ENCODE measurements at regions not wholly inside any gene's neighbourhood (a gene's known extent, or its start where the extent isn't known, plus 50 kb on each side); places are given as distances from the start of the nearest gene placed in this dataset.
"Not testable (repeated sequence)": the region's sequence is repeated elsewhere in the genome, so short reads cannot be mapped to it uniquely, and the experiment has no call there.

- H3K4me1 ChIP-seq (ENCODE audit: insufficient read depth, low read length), result no peaks in the 10 kb centered on the region
- no peaks in the 10 kb centered on the region for H3K9me3 ChIP-seq (ENCODE audit: insufficient read depth, low read depth, low read length)
- no peaks in the 10 kb centered on the region for H3K27me3 ChIP-seq (ENCODE audit: insufficient read depth, low read length)
- H3K36me3 ChIP-seq (ENCODE audit: insufficient read depth, low read depth, low read length), result no peaks in the 10 kb centered on the region
- no peak overlapping the region for H3K4me3 ChIP-seq (ENCODE audit: low read length)
- H3K9ac ChIP-seq (ENCODE audit: low read depth, low read length), result no peak overlapping the region
- no peak overlapping the region for H3K27ac ChIP-seq (ENCODE audit: low read length)
Measured at GRCh38 chr11:112339566-112339965, 78.9 kb upstream of the PLET1 start.

GRCh38 chr11:112343368-112344039, 82.8 kb upstream of the PLET1 start:
- Histone ChIP-seq H3K4me3 (ENCODE audit: low read length) (no peak overlapping the region), H3K9ac (ENCODE audit: low read depth, low read length) (no peak overlapping the region), H3K27ac (ENCODE audit: low read length) (no peak overlapping the region), H3K4me1 (ENCODE audit: insufficient read depth, low read length) (no peaks in the 10 kb centered on the region), H3K9me3 (ENCODE audit: insufficient read depth, low read depth, low read length) (no peaks in the 10 kb centered on the region), H3K27me3 (ENCODE audit: insufficient read depth, low read length) (no peaks in the 10 kb centered on the region), H3K36me3 (ENCODE audit: insufficient read depth, low read depth, low read length) (no peaks in the 10 kb centered on the region)

GRCh38 chr11:112344040-112344413, 83.4 kb upstream of the PLET1 start:
- Histone ChIP-seq H3K4me3 (ENCODE audit: low read length) (no peak overlapping the region), H3K27me3 (ENCODE audit: insufficient read depth, low read length) (no peaks in the 10 kb centered on the region), H3K36me3 (ENCODE audit: insufficient read depth, low read depth, low read length) (no peaks in the 10 kb centered on the region), H3K9ac (ENCODE audit: low read depth, low read length) (no peak overlapping the region), H3K4me1 (ENCODE audit: insufficient read depth, low read length) (no peaks in the 10 kb centered on the region), H3K9me3 (ENCODE audit: insufficient read depth, low read depth, low read length) (no peaks in the 10 kb centered on the region), H3K27ac (ENCODE audit: low read length) (no peak overlapping the region)

GRCh38 chr11:112345166-112345565, 84.5 kb upstream of the PLET1 start:
- no peaks in the 10 kb centered on the region for H3K9me3 ChIP-seq (ENCODE audit: insufficient read depth, low read depth, low read length)
- no peak overlapping the region for H3K4me3 ChIP-seq (ENCODE audit: low read length)
- H3K4me1 ChIP-seq (ENCODE audit: insufficient read depth, low read length), result no peaks in the 10 kb centered on the region
- no peak overlapping the region for H3K27ac ChIP-seq (ENCODE audit: low read length)
- H3K27me3 ChIP-seq (ENCODE audit: insufficient read depth, low read length), result no peaks in the 10 kb centered on the region
- H3K36me3 ChIP-seq (ENCODE audit: insufficient read depth, low read depth, low read length), result no peaks in the 10 kb centered on the region
- H3K9ac ChIP-seq (ENCODE audit: low read depth, low read length), result no peak overlapping the region

- H3K4me3 ChIP-seq (ENCODE audit: low read length), result no peak overlapping the region
- no peaks in the 10 kb centered on the region for H3K27me3 ChIP-seq (ENCODE audit: insufficient read depth, low read length)
- H3K27ac ChIP-seq (ENCODE audit: low read length), result no peak overlapping the region
- no peaks in the 10 kb centered on the region for H3K36me3 ChIP-seq (ENCODE audit: insufficient read depth, low read depth, low read length)
- no peaks in the 10 kb centered on the region for H3K4me1 ChIP-seq (ENCODE audit: insufficient read depth, low read length)
- no peaks in the 10 kb centered on the region for H3K9me3 ChIP-seq (ENCODE audit: insufficient read depth, low read depth, low read length)
- no peak overlapping the region for H3K9ac ChIP-seq (ENCODE audit: low read depth, low read length)
Measured at GRCh38 chr11:112345706-112346105, 85.0 kb upstream of the PLET1 start.

- no peak overlapping the region for H3K4me3 ChIP-seq (ENCODE audit: low read length)
- no peaks in the 10 kb centered on the region for H3K36me3 ChIP-seq (ENCODE audit: insufficient read depth, low read depth, low read length)
- no peaks in the 10 kb centered on the region for H3K27me3 ChIP-seq (ENCODE audit: insufficient read depth, low read length)
- no peak overlapping the region for H3K9ac ChIP-seq (ENCODE audit: low read depth, low read length)
- no peaks in the 10 kb centered on the region for H3K4me1 ChIP-seq (ENCODE audit: insufficient read depth, low read length)
- H3K9me3 ChIP-seq (ENCODE audit: insufficient read depth, low read depth, low read length), result no peaks in the 10 kb centered on the region
- H3K27ac ChIP-seq (ENCODE audit: low read length), result no peak overlapping the region
Measured at GRCh38 chr11:112346586-112346985, 85.9 kb upstream of the PLET1 start.

- H3K4me3 ChIP-seq (ENCODE audit: low read length), result no peak overlapping the region
- no peaks in the 10 kb centered on the region for H3K36me3 ChIP-seq (ENCODE audit: insufficient read depth, low read depth, low read length)
- H3K9ac ChIP-seq (ENCODE audit: low read depth, low read length), result no peak overlapping the region
- H3K27me3 ChIP-seq (ENCODE audit: insufficient read depth, low read length), result no peaks in the 10 kb centered on the region
- H3K27ac ChIP-seq (ENCODE audit: low read length), result no peak overlapping the region
- H3K4me1 ChIP-seq (ENCODE audit: insufficient read depth, low read length), result no peaks in the 10 kb centered on the region; the same call in 1 of the 2 replicates
- no peaks in the 10 kb centered on the region for H3K9me3 ChIP-seq (ENCODE audit: insufficient read depth, low read depth, low read length)
Measured at GRCh38 chr11:112348480-112349029, 87.9 kb upstream of the PLET1 start.

GRCh38 chr11:112351423-112351822, 90.8 kb upstream of the PLET1 start:
- H3K27ac ChIP-seq (ENCODE audit: low read length); H3K36me3 ChIP-seq (ENCODE audit: insufficient read depth, low read depth, low read length); H3K9me3 ChIP-seq (ENCODE audit: insufficient read depth, low read depth, low read length); H3K4me1 ChIP-seq (ENCODE audit: insufficient read depth, low read length); H3K4me3 ChIP-seq (ENCODE audit: low read length); H3K27me3 ChIP-seq (ENCODE audit: insufficient read depth, low read length); H3K9ac ChIP-seq (ENCODE audit: low read depth, low read length): not testable (repeated sequence)

- Histone ChIP-seq H3K36me3 (ENCODE audit: insufficient read depth, low read depth, low read length) (no peaks in the 10 kb centered on the region), H3K9ac (ENCODE audit: low read depth, low read length) (no peak overlapping the region), H3K4me1 (ENCODE audit: insufficient read depth, low read length) (no peaks in the 10 kb centered on the region; the same call in none of the 2 replicates), H3K9me3 (ENCODE audit: insufficient read depth, low read depth, low read length) (no peaks in the 10 kb centered on the region), H3K4me3 (ENCODE audit: low read length) (no peak overlapping the region), H3K27ac (ENCODE audit: low read length) (no peak overlapping the region), H3K27me3 (ENCODE audit: insufficient read depth, low read length) (no peaks in the 10 kb centered on the region)
Measured at GRCh38 chr11:112352907-112353306, 92.2 kb upstream of the PLET1 start.

- Histone ChIP-seq H3K4me1 (ENCODE audit: insufficient read depth, low read length) (no peaks in the 10 kb centered on the region; the same call in none of the 2 replicates), H3K27ac (ENCODE audit: low read length) (no peak overlapping the region), H3K27me3 (ENCODE audit: insufficient read depth, low read length) (no peaks in the 10 kb centered on the region), H3K9me3 (ENCODE audit: insufficient read depth, low read depth, low read length) (no peaks in the 10 kb centered on the region), H3K36me3 (ENCODE audit: insufficient read depth, low read depth, low read length) (no peaks in the 10 kb centered on the region), H3K4me3 (ENCODE audit: low read length) (no peak overlapping the region), H3K9ac (ENCODE audit: low read depth, low read length) (no peak overlapping the region)
Measured at GRCh38 chr11:112354364-112354763, 93.7 kb upstream of the PLET1 start.

GRCh38 chr11:112355726-112356125, 95.1 kb upstream of the PLET1 start:
- no peak overlapping the region for H3K4me3 ChIP-seq (ENCODE audit: low read length)
- no peaks in the 10 kb centered on the region; the same call in none of the 2 replicates for H3K4me1 ChIP-seq (ENCODE audit: insufficient read depth, low read length)
- H3K9me3 ChIP-seq (ENCODE audit: insufficient read depth, low read depth, low read length), result no peaks in the 10 kb centered on the region
- H3K9ac ChIP-seq (ENCODE audit: low read depth, low read length), result no peak overlapping the region
- no peaks in the 10 kb centered on the region for H3K27me3 ChIP-seq (ENCODE audit: insufficient read depth, low read length)
- no peaks in the 10 kb centered on the region for H3K36me3 ChIP-seq (ENCODE audit: insufficient read depth, low read depth, low read length)
- no peak overlapping the region for H3K27ac ChIP-seq (ENCODE audit: low read length)

GRCh38 chr11:112357488-112357887, 96.8 kb upstream of the PLET1 start:
- H3K27me3 ChIP-seq (ENCODE audit: insufficient read depth, low read length), result no peaks in the 10 kb centered on the region
- H3K9ac ChIP-seq (ENCODE audit: low read depth, low read length), result no peak overlapping the region
- H3K4me3 ChIP-seq (ENCODE audit: low read length), result no peak overlapping the region
- H3K4me1 ChIP-seq (ENCODE audit: insufficient read depth, low read length), result peaks cover 1% of the 10 kb centered on the region
- H3K9me3 ChIP-seq (ENCODE audit: insufficient read depth, low read depth, low read length), result no peaks in the 10 kb centered on the region
- H3K36me3 ChIP-seq (ENCODE audit: insufficient read depth, low read depth, low read length), result no peaks in the 10 kb centered on the region
- no peak overlapping the region for H3K27ac ChIP-seq (ENCODE audit: low read length)

All from iPS-20b (cell line).